Skin of body (tissue), 1 donor: ENCODE measurements at regions not wholly inside any gene's neighbourhood (a gene's known extent, or its start where the extent isn't known, plus 50 kb on each side); places are given as distances from the start of the nearest gene placed in this dataset.

ENCODE experiments used
- DNase-seq: peaks from one replicate; lab custom pipeline; 2025; lab: John Stamatoyannopoulos, UW

DNA sequence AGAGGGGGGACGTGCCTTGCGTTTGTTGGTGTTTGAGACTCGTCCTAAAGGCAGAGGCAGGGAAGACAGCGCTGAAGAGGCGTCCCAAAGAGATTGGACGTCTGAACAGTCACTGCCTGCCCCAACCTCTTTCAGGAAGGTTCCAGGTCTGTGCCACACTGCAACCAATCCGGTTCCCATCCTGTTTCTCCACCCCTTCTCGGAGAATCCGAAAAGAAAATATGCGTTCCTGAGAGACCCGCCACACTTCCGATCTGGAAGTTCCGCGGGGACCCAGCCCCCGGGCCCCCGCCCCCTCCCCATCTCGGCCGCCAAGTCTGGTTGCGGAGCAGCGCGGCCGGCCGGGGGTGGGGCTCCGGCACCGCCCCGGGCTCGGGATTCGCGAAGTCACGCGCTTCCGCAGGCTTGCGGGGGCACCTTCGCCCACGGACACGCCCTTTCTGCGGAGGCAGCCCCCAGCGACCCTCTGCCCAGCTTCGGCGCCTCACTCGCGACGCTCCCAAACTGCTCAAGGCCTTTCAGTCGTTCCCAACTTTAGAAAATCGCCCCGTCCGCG lies 124.5 kb upstream of the DPYD start:
- no peak for DNase-seq

GRCh38 chr1:98044766-98045165 lies 123.9 kb upstream of the DPYD start:
- no peak for DNase-seq

GRCh38 chr1:98044071-98044697 lies 123.3 kb upstream of the DPYD start:
- no peak for DNase-seq

DNA sequence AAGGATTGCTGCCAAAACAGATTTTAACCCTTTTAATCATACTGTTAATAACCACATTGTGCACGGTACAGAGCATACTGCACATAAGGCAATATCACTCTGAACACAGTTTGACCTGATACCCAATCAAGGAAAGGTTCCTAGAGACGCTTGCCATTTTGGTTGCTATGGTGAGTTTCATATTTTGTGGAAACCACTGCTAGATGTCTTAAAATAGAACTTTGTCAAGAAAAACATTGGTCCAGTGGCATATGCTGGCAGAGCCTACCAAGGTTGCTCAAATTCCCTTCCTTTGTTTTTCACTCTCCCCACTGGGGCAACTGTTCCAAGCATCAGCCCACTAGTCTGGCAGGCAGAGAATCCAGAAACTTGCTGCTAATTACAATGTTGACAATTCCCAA lies 114.8 kb upstream of the DPYD start:
- no peak for DNase-seq

- DNase-seq, result no peak
These were observed 113.7 kb upstream of the DPYD start for GRCh38 chr1:98034505-98034904.

DNA sequence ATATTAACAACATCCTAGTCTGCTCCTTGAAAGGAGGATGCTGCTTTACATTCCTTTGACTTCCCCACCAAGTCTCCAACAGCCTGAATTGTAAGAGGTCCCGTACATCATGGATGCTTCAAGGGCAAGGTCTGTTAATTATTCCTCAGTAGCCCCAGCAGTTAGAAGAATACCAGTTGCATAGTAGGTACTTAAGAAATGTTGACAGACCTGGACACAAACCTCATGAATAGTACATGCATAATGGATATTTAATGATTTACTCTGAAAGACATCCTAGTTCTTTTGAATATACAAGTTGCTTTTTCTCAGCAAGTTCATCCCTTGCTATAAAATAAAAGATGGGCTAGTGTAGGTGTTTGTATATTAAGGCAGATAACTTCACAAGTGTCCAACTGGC lies 112.1 kb upstream of the DPYD start:
- no peak for DNase-seq

GRCh38 chr1:98030976-98031375 lies 110.1 kb upstream of the DPYD start:
- DNase-seq, result no peak

- no peak for DNase-seq
These were observed 109.6 kb upstream of the DPYD start for GRCh38 chr1:98030483-98030882.

DNA sequence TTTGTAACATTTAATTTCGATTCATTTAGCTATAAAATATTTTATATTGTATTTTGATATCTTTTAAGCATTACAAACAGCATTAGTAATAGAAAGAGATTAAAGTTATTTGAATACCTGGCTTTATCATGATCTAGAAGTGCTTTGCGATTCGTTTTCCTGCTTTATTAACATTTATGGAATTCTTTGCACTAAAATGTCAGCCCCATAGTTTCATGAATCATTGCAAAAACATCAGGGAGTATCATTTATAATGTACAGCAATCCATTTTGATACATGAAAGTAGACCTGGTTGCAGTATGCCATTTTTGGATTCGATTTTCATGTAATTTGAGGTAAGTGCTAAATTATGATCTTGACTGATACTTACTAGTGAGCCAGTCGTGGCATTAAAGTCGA lies 108.0 kb upstream of the DPYD start:
- no peak for DNase-seq

GRCh38 chr1:98027103-98027705 lies 106.4 kb upstream of the DPYD start:
- DNase-seq, result no peak

DNA sequence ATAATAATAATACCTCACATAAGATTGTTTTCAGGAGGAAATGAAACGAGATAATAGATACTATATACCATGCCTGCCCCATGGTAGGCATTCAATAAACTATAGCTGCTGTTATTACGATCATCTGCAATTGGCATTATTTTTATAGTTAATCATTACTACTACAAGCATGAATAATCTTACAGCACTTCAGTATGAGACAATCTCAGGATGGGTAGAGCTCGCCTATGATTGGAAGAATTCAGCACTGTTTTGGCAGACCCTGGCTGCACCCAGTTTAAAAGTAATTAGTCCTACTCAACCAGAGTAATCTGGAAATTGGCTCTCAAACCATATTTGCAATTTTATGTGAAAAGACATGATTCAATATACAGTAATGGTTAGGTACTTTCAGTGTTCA lies 105.0 kb upstream of the DPYD start:
- DNase-seq, result no peak

DNA sequence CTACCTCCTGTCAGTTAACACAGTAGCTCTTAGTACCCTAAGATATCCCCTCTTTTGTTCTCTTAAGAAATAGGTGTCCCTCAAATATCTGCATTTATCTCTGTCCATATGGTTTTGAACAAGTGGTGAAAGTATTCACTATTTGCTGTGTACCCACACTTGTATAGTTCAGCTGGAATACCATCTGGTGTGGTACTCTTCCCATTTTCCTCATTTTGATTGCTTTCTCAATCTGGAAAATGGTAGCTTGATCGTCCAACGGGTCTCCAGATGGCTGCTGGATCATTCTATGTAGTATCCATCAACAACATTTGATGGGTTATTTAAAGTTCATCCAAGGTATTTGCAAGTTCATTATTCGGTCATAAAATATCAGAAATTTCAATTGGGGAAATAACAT lies 100.3 kb upstream of the DPYD start:
- DNase-seq, result no peak

GRCh38 chr1:98019747-98020146 lies 98.9 kb upstream of the DPYD start:
- DNase-seq, result no peak

DNA sequence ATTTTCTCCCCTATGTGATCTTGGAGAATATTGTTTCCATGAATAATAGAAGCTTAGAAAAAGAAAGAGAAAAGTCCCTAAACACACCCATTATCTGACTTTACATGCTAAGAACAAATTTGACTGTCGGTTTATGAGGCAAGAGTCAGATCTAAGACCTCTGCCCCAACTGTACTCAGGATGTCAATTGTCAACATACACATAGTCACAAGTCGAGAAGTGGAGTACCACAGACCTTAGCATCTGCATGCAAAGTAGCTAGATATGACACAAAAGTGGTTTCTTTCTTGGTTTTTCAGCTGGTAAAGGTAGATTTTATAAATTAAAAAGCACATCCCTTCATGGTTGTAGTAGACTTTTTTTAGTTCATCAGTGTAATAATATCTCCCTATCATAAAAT lies 97.2 kb upstream of the DPYD start:
- DNase-seq, result no peak

GRCh38 chr1:98017184-98017583 lies 96.3 kb upstream of the DPYD start:
- DNase-seq, result no peak

DNA sequence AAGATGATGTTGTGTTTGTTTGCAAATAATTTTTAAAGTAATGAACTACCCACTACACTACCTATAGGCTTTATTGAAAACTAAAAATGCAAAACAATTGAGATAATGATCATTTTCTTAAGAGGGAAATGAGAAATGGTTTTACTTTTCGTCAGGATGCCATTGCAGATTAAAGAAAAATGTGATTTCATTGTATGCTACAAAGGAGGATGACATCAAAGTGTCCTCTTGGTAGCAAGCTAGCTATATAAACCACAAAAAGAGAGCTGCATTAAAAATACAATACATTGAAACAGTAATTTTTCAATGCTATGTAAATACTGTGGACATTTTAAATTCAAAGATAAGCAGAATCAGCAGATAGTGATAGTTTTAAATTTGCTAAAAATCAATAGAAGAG lies 87.5 kb upstream of the DPYD start:
- DNase-seq, result no peak

GRCh38 chr1:98005326-98006010 lies 84.6 kb upstream of the DPYD start:
- no peak for DNase-seq

GRCh38 chr1:98003442-98003841 lies 82.6 kb upstream of the DPYD start:
- DNase-seq, result no peak

DNA sequence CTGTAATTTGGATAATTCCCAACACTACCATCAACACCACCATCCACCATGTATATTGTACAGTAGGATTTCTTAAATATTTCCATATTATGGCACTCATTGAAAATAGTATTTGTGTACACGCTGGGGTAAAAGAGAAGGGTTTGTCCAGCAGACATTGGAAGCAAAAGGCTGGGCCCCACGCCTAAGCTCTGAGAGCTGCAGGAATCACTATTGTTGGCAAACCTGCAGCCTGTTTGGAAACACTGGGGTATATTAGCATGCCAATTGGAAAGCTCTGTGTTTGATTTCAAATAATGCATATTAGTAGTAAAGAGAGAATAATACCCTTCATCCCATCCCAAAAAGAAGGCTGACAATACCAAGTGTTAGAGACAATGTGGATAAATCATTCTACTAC lies 81.5 kb upstream of the DPYD start:
- no peak for DNase-seq

DNA sequence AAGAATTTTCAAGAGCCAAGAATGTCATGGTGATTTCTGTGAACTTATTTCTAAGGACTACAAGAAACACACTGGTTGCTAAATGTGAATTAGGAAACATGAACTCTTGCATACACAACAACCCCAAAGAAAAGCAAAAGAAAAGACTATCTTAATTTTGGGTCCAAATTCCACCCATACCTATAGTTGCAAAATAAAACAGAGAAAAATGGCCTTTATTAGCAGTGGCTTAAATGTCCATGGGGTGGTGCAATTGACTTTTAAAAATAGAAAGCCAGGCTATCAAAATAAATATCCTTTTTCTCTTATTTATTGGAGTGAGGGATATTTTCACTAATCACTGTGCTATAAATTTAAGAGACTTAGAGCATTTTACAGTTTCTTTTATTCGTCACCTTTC lies 80.9 kb upstream of the DPYD start:
- DNase-seq, result no peak

- no peak for DNase-seq
These were observed 78.5 kb upstream of the DPYD start for GRCh38 chr1:97999320-97999719.

DNA sequence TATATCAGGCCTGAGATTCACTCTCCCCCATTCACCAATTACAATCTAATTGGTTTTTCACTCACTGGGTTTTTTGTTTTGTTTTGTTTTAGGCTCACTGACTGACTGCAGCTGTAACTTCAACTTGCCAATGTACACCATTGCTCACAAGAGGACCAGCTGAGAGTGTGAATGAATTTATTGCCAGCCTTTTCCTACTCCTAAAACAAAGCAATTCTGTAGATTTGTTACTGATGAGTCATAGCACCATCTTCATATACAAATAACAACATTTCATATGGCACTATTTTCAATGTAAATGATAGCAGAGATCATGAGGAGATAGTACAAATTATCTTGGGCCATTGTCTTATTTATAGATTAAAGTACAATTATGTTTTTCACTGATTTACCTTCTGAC lies 76.0 kb upstream of the DPYD start:
- DNase-seq, result no peak

- no peak for DNase-seq
These were observed 68.4 kb upstream of the DPYD start for GRCh38 chr1:97989094-97989680.
